ENCODE measurements at regions not wholly inside any gene's neighbourhood (a gene's known extent, or its start where the extent isn't known, plus 50 kb on each side); places are given as distances from the start of the nearest gene placed in this dataset.

DNA sequence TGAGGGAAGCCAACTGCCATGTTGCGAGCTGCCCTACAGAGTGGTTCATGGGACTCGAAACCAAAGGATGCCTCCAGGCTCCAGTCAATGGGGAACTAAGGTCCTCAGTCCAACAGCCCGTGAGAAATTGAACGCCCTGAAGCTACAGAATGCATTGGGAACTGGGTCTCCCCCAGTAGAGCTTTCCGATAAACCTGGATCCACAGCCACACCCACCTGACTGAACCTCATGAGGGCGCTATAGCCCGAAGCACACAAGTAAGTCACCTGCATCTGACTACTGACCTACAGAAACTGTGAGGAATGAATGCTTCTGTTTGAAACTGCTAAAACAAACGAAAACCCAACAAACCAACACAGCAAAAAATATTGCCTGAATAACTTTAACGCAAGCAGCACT is 1297.7 kb downstream of the AACS start:
- TF ChIP-seq, protein P1, sequence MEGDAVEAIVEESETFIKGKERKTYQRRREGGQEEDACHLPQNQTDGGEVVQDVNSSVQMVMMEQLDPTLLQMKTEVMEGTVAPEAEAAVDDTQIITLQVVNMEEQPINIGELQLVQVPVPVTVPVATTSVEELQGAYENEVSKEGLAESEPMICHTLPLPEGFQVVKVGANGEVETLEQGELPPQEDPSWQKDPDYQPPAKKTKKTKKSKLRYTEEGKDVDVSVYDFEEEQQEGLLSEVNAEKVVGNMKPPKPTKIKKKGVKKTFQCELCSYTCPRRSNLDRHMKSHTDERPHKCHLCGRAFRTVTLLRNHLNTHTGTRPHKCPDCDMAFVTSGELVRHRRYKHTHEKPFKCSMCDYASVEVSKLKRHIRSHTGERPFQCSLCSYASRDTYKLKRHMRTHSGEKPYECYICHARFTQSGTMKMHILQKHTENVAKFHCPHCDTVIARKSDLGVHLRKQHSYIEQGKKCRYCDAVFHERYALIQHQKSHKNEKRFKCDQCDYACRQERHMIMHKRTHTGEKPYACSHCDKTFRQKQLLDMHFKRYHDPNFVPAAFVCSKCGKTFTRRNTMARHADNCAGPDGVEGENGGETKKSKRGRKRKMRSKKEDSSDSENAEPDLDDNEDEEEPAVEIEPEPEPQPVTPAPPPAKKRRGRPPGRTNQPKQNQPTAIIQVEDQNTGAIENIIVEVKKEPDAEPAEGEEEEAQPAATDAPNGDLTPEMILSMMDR (IDR thresholded peaks at IDR 0.05): no peak
- no peak for TF ChIP-seq EZH2 (IDR thresholded peaks at IDR 0.05; ENCODE audit: borderline replicate concordance, insufficient read depth, low read depth, low read length, poor library complexity, severe bottlenecking)

Measured in B cell (primary cell).